Ovary (tissue), 7 donors: ENCODE measurements at regions not wholly inside any gene's neighbourhood (a gene's known extent, or its start where the extent isn't known, plus 50 kb on each side); places are given as distances from the start of the nearest gene placed in this dataset.

Source experiments
- DNase-seq, 5 donors: peaks; one replicate each; pipeline ENCODE4 v3.0.0-alpha.2; 2019 to 2020
- H3K27ac ChIP-seq, 2 donors: fragments of 200-600 bp; one replicate each; pipeline versions ENCODE4 v1.5.1 to v1.8.0; 2019 to 2022
- H3K27me3 ChIP-seq: fragments of 200-600 bp; one replicate; pipeline ENCODE4 v1.8.0; 2022
- H3K36me3 ChIP-seq: fragments of 200-600 bp; sonication (generic); one replicate; pipeline ENCODE4 v1.5.1; 2019
- H3K4me1 ChIP-seq: one replicate; pipeline ENCODE4 v1.8.1; 2013; ENCODE audit warnings: mild to moderate bottlenecking, moderate library complexity; ENCODE audit not compliant: insufficient read depth
- H3K4me3 ChIP-seq: fragments of 200-600 bp; sonication (generic); one replicate; pipeline ENCODE4 v1.5.1; 2017
- H3K9me3 ChIP-seq, 2 donors: fragments of 200-600 bp in 1 of 2; sonication (generic) in 1 of 2; one replicate each; pipeline versions ENCODE4 v1.5.1 to v1.8.1; 2013 to 2019; ENCODE audit warnings: mild to moderate bottlenecking in 1 of 2, moderate library complexity in 1 of 2
- CTCF ChIP-seq, 3 donors: fragments of 450-650 bp in 2 of 3; fragments of 200-600 bp in 1 of 3; IDR thresholded peaks; one replicate each; pipeline versions ENCODE4 v1.5.1 to v1.8.0; 2016 to 2022; ENCODE audit warnings: antibody characterized with exemption in 3 of 3, mild to moderate bottlenecking in 1 of 3
- EP300 ChIP-seq: sonication (generic); formaldehyde crosslinking; IDR thresholded peaks from one replicate; pipeline ENCODE4 v1.6.1; 2017; ENCODE audit warnings: antibody characterized with exemption
- POLR2A ChIP-seq: fragments of 450-650 bp; IDR thresholded peaks from one replicate; pipeline ENCODE4 v1.6.1; 2017; ENCODE audit warnings: antibody characterized with exemption, mild to moderate bottlenecking, moderate library complexity
- WGBS, 3 donors: extraction: QIAGEN DNeasy Blood & Tissue Kit in 1 of 3; methylation state at CpG; one replicate each; pipeline versions ENCODE4 v1.1.5 to v1.1.7; 2013 to 2017; 5-methylcytosine and 5-hydroxymethylcytosine counted together
- intact Hi-C, 4 donors: fragments of 100-400 bp; cut with DNase I; formaldehyde crosslinking; loops; one replicate each; pipeline versions ENCODE4 v1.11.0 to v1.15.1; 2022 to 2023
- donor health status: DM: no; HTN: no; CAD: no; lungs with moderate emphysema.
- donor health status: DM: no; HTN: no; CAD: no.
- donor health status: Bipolar disorder and iron deficiency.
- donor health status: DM: no; HTN: no; CAD: no.
- donor health status: DM: yes; HTN: yes; CAD: no.

- no peaks in the 10 kb centered on the region for H3K27me3 ChIP-seq
- no peaks in the 10 kb centered on the region for H3K9me3 ChIP-seq
- no peak overlapping the region for H3K4me3 ChIP-seq
- no peaks in the 10 kb centered on the region for H3K36me3 ChIP-seq
- no peak overlapping the region for H3K27ac ChIP-seq
- no peaks in the 10 kb centered on the region for H3K4me1 ChIP-seq
- DNase-seq = no peak
- WGBS, 3 donors = 92 to 95% (median 92%) methylated on average over 2 of the region's 2 CpGs
- intact Hi-C loops = loop anchor here in 1 of 4 donors (10.0 kb wide), 1 partner anchor 305 kb away; the partner anchor contains the start of gene PDGFRA
- TF ChIP-seq POLR2A (no peak), EP300 (no peak), CTCF (IDR thresholded peaks at IDR 0.05) (no peak)
Measured at GRCh38 chr4:53919535-53919934, 144.9 kb downstream of the CHIC2 start.

GRCh38 chr4:53917729-53918128, 146.7 kb downstream of the CHIC2 start:
- Histone ChIP-seq H3K27ac (no peak overlapping the region), H3K27me3 (no peaks in the 10 kb centered on the region), H3K36me3 (no peaks in the 10 kb centered on the region), H3K9me3 (no peaks in the 10 kb centered on the region), H3K4me1 (no peaks in the 10 kb centered on the region), H3K4me3 (no peak overlapping the region)
- no peak for TF ChIP-seq CTCF (IDR thresholded peaks at IDR 0.05)
- TF ChIP-seq POLR2A = no peak
- no peak for TF ChIP-seq EP300
- intact Hi-C loops = loop anchor here in 1 of 4 donors (10.0 kb wide), 1 partner anchor 307 kb away; the partner anchor contains the start of gene PDGFRA
- 46 to 75% (median 68%) methylated on average over 2 of the region's 2 CpGs for WGBS, 3 donors
- no peak for DNase-seq

GRCh38 chr4:53916431-53916889, 147.9 kb downstream of the CHIC2 start:
- Histone ChIP-seq H3K4me3 (no peak overlapping the region), H3K27ac (no peak overlapping the region), H3K9me3 (no peaks in the 10 kb centered on the region), H3K4me1 (no peaks in the 10 kb centered on the region), H3K27me3 (no peaks in the 10 kb centered on the region), H3K36me3 (no peaks in the 10 kb centered on the region)
- TF ChIP-seq POLR2A (no peak), CTCF (IDR thresholded peaks at IDR 0.05) (no peak), EP300 (no peak)
- DNase-seq = no peak
- intact Hi-C loops = loop anchor here in 1 of 4 donors (10.0 kb wide), 1 partner anchor 308 kb away; the partner anchor contains the start of gene PDGFRA

GRCh38 chr4:53914313-53915016, 149.9 kb downstream of the CHIC2 start:
- H3K36me3 ChIP-seq = no peaks in the 10 kb centered on the region
- TF ChIP-seq CTCF (IDR thresholded peaks at IDR 0.05) (no peak), POLR2A (no peak), EP300 (no peak)
- H3K4me1 ChIP-seq = no peaks in the 10 kb centered on the region
- intact Hi-C loops = loop anchor here in 2 of 4 donors (5.0 to 10.0 kb wide), 2 partner anchors 303 to 310 kb away; partner anchors contain the start of gene PDGFRA (in 1 of the 2)
- no peak overlapping the region for H3K4me3 ChIP-seq
- H3K27ac ChIP-seq = no peak overlapping the region
- H3K9me3 ChIP-seq = no peaks in the 10 kb centered on the region
- 66 to 78% (median 77%) methylated on average over 4 of the region's 4 CpGs for WGBS, 3 donors
- no peak for DNase-seq
- no peaks in the 10 kb centered on the region for H3K27me3 ChIP-seq
